HL-60/S4 (cell line): ENCODE measurements at regions not wholly inside any gene's neighbourhood (a gene's known extent, or its start where the extent isn't known, plus 50 kb on each side); places are given as distances from the start of the nearest gene placed in this dataset.

Source experiments
- in situ Hi-C: fragments of 300-500 bp; cut with MboI; formaldehyde crosslinking; loops from 2 replicates; pipeline ENCODE4 v1.14.3; 2022; ENCODE audit warnings: low sequenced_read_pairs

DNA sequence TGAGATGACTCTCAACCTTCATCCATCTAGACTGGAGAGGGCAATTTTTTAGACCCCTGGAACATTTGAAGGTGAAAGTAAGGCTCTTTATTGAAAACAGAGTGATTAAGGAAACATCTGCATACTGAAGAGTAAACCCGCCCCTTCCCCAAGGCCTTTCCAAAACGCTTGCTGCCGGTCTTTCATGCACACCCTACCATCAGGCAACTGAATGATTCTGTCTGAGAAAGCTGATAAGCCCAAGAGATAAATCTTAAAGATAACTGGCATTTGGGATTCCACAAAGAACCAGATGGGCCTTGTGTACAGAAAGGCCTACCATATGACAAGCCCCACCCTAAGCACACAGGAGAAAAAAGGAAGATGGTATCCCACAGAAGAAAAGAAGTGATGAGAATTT lies 54.4 kb upstream of the PIK3R1 start:
- in situ Hi-C loops = no loop called here

GRCh38 chr5:68159224-68159951 lies 56.2 kb upstream of the PIK3R1 start:
- in situ Hi-C loops = no loop called here

- in situ Hi-C loops = no loop called here
Measured at GRCh38 chr5:68155940-68156339, 59.6 kb upstream of the PIK3R1 start.

DNA sequence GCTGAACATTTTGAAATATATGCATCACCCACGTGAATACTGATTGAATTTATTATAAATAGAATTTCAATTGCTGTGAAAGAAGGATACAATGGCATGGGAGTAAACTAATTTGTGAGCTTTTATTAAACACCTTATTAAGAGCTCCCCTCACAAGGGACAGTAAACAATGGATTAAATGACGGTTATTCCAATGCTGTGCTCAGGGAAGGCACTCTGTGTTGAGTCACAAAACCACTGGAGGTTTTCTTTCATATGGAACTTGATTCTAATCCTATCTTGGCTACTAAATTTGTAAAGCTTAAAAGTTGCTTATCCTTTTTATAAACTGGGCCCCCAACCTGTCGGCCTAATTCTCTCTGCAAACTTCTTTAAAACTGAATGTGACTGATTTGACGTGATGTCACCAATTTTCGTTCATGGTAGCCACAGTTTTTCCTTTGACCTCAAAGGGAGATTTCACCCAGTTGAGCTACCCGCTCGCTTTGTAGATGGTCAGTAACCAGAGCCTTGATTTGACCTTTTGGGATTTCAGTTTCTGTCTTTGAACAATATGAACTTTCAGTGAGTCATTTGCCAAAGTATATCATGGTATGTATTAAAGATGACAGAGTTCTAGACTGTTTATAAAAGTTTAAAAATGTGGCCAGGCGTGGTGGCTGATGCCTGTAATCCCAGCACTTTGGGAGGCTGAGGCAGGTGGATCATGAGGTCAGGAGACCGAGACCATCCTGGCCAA lies 61.3 kb upstream of the PIK3R1 start:
- in situ Hi-C loops = no loop called here

- in situ Hi-C loops = no loop called here
Measured at GRCh38 chr5:68151812-68152211, 63.7 kb upstream of the PIK3R1 start.

DNA sequence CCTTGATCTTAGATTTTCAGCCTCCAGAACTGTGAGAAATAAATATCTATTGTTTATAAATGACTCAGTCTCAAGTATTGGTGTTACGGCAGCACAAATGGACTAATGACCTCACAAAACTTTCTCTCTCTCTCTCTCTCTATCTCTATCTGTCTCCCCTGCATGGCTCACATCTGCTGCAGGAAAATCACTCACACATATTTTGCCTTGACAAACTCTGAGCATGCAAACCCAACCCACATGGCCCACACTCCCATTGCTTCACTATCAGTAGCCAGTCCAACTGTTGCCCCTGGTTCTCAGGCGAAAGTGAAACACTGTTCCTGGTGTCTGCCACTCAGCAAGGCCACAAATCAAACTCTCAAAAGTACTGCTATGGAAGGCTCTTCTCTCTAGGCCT lies 66.4 kb upstream of the PIK3R1 start:
- in situ Hi-C loops = no loop called here

DNA sequence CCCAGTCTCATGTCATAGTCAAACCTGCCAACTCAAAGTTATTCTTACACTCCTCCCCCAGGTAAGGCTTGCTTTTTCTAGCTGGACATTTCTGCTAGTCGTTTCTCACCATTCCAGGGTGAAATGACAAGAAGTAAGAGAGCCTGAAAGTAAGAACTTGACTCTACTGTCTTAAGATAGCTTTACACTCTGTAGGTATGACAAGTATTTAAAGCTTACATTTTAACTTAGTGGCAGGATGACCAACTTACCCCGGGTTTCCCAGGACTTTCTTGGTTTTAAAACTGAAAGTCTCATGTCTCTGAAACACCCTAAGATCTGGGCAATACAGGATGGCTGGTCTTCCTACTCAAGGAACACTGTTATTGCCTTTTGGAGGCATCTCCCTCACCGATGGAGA lies 67.5 kb upstream of the PIK3R1 start:
- in situ Hi-C loops = no loop called here

DNA sequence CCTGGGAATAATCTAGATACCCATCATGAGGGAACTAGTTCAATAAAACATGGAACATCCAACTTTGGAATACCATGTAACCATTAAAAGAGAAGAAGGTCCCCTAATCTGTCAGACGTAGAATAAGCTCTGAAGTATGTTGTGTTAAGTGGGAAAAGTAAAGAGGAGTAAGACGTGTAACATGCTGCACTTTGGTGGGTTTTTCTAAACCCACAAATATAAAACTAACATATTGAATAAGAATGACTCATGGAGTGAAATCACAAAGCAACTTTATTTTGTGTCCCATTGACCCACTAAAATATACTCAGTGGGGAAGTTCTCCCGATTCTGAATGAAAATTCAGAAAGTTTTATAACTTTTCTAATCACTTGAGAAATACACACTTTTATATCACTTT lies 67.9 kb upstream of the PIK3R1 start:
- in situ Hi-C loops = no loop called here

DNA sequence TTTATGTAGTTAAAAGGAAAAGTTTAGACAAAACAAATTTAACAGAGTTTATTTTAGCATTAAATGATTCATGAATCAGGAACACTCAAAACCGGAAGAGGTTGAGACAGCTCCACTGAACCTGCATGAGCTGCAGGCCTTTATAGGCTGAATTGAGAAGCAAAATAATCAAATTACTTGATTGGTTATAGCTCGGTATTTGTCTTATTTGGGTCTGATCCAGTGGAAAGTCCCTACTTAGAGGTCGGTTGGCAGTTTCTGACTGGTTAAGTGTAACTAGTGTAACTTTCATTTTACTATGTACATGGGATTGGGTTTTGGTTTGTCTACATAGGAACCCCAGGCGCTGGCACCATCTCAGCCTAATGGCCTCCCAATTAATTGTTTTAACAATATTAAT lies 74.1 kb upstream of the PIK3R1 start:
- in situ Hi-C loops = no loop called here

- in situ Hi-C loops = no loop called here
Measured at GRCh38 chr5:68140763-68141162, 74.8 kb upstream of the PIK3R1 start.

DNA sequence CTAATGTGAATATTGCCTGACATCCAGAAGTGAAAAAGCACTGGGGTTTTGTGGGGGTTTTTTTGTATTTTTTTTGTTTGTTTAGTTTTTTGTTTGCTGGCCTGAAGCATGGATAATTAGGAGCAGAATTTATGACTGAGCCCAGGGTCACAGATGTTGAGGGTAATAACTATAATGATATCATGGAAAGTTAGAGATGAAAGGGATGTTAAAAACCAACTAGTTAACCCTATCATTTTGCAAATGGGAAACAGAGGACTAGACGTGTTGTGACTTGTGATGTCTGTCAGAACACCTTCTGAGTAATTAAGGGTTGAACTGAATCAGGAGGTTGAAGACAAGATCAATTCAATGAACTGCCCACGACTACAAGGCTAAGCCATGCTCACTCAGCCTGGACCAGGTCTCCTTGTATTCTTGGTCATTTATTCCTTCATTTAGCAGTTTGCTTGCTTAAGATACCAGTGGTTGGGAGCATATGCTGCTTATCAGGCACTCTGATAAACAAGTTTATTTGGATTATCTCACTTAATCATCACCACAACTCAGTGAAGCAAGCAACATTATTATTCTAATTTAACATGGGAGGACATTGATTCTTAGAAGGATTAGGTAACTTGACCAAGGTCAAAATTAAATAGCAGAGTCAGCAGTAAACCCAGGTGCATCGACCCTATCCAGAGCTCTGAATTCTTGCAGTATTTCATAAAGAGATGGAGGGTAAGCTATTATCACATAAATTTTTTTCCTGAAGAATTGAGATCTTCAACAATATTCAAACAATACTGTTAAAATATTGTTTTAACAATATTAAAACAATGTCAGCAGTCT lies 75.7 kb upstream of the PIK3R1 start:
- in situ Hi-C loops = no loop called here

GRCh38 chr5:68137511-68138140 lies 77.9 kb upstream of the PIK3R1 start:
- in situ Hi-C loops = no loop called here

DNA sequence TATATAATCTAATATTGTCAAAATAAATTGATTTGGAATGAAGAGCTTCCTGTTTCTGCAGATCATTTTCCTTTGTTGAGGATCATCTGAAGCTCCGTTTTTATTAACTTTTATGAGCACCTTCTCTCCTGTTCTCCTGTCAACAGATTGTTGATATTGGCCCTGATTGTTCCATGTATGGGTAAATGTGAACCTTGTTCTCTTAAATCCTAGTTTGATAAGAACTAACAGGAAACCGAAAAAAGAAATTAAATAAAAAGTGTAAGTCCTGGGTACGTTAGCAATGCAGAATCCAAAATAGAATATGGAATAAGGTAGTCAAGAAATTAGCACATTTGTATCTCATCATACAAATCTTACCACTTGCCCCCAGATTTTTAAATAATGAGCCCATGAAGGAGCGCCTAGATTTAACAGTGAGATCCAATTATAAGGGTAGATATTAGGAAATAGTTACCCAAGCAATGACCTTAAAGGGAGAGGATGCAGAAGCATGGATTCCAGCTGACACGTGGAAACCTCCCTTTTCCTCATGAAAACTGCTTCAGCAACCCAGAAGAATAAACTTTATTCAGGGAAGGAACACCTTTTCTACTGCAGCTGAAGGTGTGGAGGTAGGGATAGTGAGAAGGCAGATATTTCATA lies 80.8 kb upstream of the PIK3R1 start:
- in situ Hi-C loops = no loop called here

DNA sequence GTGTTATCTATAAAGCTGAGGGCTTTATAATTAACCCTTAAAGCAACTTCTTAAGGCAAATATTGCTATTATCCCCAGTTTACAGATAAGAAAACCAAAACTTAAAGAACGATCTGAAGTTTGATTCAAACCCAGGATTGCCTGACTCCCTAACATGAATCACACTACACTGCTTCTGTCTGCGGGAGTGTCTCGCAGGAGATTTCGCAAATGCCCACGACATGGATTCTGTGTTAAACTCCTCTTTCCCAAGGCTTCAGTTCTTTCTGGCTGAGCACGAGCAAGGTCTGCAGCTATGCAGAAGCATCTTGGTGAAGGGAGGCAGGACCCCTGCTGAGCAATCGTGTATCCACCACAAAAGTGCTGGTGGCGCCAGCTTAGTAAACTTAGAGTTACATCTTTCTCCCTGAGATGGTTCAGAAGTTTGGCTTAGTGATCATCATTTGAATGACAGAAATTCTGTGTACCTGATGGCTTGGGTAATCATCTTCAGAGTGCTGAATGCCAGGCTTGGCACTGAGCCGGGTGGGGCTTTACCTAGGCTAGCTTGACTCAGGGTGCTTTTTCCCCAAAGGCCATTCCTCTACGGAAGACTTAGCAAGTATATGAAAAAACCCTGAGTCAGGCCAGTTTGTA lies 81.4 kb upstream of the PIK3R1 start:
- in situ Hi-C loops = no loop called here

- in situ Hi-C loops = no loop called here
Measured at GRCh38 chr5:68130253-68130652, 85.3 kb upstream of the PIK3R1 start.

GRCh38 chr5:68129364-68129763 lies 86.2 kb upstream of the PIK3R1 start:
- in situ Hi-C loops = no loop called here

DNA sequence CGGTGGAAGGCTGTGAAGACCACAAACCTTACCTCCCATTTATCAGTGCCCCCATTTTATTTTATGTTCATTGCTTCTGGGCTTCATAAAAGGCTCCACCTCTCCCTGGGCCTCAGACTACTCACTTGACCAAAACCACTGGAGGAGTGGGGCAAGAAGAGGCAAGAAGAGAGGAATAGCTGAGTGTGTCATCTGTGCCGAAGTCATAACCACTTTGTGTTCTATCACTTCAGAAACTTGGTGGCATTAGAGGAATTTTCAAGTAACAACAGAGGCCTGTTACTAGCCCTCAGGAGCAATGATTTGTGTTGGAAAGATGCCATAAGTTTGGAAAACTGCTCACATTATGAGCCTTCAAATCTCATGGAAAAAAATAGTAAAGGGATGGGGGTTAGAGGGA lies 88.7 kb upstream of the PIK3R1 start:
- in situ Hi-C loops = no loop called here

DNA sequence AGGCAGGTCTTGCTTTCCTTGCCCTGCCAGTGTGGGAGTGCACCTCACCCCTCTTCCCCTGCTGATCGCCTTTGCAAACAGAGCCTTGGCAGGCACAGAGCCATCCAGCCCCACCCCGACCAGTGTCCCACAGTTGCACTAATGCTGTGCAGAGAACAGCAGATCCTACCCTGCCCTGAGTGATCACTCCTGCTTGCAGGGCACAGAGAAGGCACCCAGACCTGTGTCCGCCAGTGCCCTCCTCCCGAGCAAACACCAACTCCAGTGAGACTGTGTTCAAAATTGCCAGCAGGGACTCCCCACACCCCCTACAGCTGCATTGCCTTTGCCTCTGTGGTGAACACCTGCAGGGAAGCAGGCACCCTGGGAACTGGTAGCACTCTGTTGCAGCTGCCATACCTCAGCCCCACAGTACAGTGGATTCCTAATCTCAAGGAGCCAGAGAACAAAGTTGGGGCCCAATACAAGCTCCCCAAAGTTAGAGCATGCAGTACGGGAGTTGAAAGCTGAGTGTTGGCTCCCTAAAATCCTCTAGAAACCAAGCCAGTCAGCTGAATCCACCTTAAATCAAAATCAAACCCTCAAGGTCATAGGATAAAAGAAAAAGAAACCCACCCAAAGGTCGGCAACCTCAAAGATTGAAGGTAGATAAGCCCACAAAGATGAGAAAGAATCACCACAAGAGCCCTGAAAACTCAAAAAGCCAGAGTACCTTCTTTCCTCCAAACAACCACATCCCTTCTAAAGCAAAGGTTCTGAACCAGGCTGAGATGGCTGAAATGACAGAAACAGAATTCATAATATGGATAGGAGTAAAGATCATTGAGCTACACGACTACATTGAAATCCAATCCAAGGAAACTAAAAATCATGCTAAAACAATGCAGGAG lies 92.9 kb upstream of the PIK3R1 start:
- in situ Hi-C loops = no loop called here

- in situ Hi-C loops = no loop called here
Measured at GRCh38 chr5:68116868-68117411, 98.6 kb upstream of the PIK3R1 start.
